Smooth muscle cell (in vitro differentiated cells): ENCODE measurements at regions not wholly inside any gene's neighbourhood (a gene's known extent, or its start where the extent isn't known, plus 50 kb on each side); places are given as distances from the start of the nearest gene placed in this dataset.

Experiments used
- DNase-seq: peaks from one replicate; lab custom pipeline; 2025; ENCODE audit not compliant: unreplicated experiment; lab: John Stamatoyannopoulos, UW
- H2AFZ ChIP-seq: fragments of 200-600 bp; sonication (generic); 2 replicates; pipeline ENCODE4 v1.6.0; 2016; ENCODE audit warnings: antibody characterized with exemption, low read depth, mild to moderate bottlenecking
- H3F3A ChIP-seq: fragments of 200-600 bp; sonication (generic); 2 replicates; pipeline ENCODE4 v1.6.0; 2017; ENCODE audit warnings: antibody characterized with exemption, low read depth
- H3K27ac ChIP-seq: fragments of 200-600 bp; sonication (generic); 2 replicates; pipeline ENCODE4 v1.5.1; 2016; ENCODE audit warnings: low read depth, mild to moderate bottlenecking
- H3K27me3 ChIP-seq: fragments of 200-600 bp; sonication (generic); 2 replicates; pipeline ENCODE4 v1.6.1; 2016; ENCODE audit warnings: low read depth, mild to moderate bottlenecking
- H3K36me3 ChIP-seq: fragments of 200-600 bp; sonication (generic); 2 replicates; pipeline ENCODE4 v1.5.1; 2016; ENCODE audit warnings: low read depth
- H3K4me1 ChIP-seq: fragments of 200-600 bp; sonication (generic); 2 replicates; pipeline ENCODE4 v1.5.1; 2016; ENCODE audit warnings: low read depth
- H3K4me2 ChIP-seq: fragments of 200-600 bp; sonication (generic); 2 replicates; pipeline ENCODE4 v1.6.0; 2016; ENCODE audit warnings: mild to moderate bottlenecking
- H3K4me3 ChIP-seq: fragments of 200-600 bp; sonication (generic); 2 replicates; pipeline ENCODE4 v1.5.1; 2016; ENCODE audit warnings: mild to moderate bottlenecking
- H3K79me2 ChIP-seq: fragments of 200-600 bp; sonication (generic); 2 replicates; pipeline ENCODE4 v1.6.0; 2016; ENCODE audit warnings: low read depth, mild to moderate bottlenecking
- H3K9ac ChIP-seq: fragments of 200-600 bp; sonication (generic); 2 replicates; pipeline ENCODE4 v1.6.0; 2016; ENCODE audit warnings: low read depth
- H3K9me3 ChIP-seq: fragments of 200-600 bp; sonication (generic); replicated peaks from 2 replicates; pipeline ENCODE4 v1.5.1; 2016; ENCODE audit warnings: low read depth
- H4K20me1 ChIP-seq: fragments of 200-600 bp; sonication (generic); 2 replicates; pipeline ENCODE4 v1.6.0; 2016; ENCODE audit warnings: low read depth
- CTCF ChIP-seq: fragments of 200-600 bp; sonication (generic); IDR thresholded peaks from 2 replicates; pipeline ENCODE4 v1.5.1; 2017; ENCODE audit warnings: borderline replicate concordance, mild to moderate bottlenecking, antibody characterized with exemption; ENCODE audit not compliant: insufficient read depth, poor library complexity, severe bottlenecking
- WGBS: methylation state at CpG from one replicate; pipeline ENCODE4 v1.1.7; 2016; ENCODE audit warnings: low lambda C conversion rate; 5-methylcytosine and 5-hydroxymethylcytosine counted together

DNA sequence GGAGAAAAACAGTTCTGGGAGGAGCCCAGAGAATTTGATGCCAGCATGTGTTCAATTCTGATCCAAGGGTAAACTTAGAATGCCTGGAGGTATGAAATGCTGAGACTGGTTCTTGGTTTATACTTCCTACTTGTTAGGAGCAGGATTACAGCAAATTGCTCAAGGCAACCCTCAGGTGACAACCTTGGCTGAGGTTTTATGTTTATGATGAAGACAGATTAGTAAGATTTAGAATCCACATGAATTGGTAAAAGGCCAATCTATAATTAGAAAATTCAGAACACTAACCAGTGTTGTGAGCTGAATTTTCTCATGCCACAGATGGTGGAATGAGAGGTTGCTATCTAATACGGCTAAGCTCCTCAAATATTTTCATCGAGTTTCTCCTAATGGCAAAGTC lies 235.3 kb upstream of the NRIP1 start:
- no peak overlapping the region for H2AFZ ChIP-seq
- no peaks in the 10 kb centered on the region for H3K9me3 ChIP-seq
- H3K27ac ChIP-seq = no peak overlapping the region
- no peak overlapping the region for H3K4me2 ChIP-seq
- no peak for TF ChIP-seq CTCF
- H3K9ac ChIP-seq = no peak overlapping the region
- no peaks in the 10 kb centered on the region for H3F3A ChIP-seq
- WGBS = 85% methylated on average over 2 of the region's 2 CpGs
- no peaks in the 10 kb centered on the region for H3K36me3 ChIP-seq
- no peaks in the 10 kb centered on the region for H4K20me1 ChIP-seq
- no peak overlapping the region for H3K4me3 ChIP-seq
- H3K27me3 ChIP-seq = no peaks in the 10 kb centered on the region
- H3K79me2 ChIP-seq = no peaks in the 10 kb centered on the region
- no peak for DNase-seq
- peaks cover 6% of the 10 kb centered on the region for H3K4me1 ChIP-seq

DNA sequence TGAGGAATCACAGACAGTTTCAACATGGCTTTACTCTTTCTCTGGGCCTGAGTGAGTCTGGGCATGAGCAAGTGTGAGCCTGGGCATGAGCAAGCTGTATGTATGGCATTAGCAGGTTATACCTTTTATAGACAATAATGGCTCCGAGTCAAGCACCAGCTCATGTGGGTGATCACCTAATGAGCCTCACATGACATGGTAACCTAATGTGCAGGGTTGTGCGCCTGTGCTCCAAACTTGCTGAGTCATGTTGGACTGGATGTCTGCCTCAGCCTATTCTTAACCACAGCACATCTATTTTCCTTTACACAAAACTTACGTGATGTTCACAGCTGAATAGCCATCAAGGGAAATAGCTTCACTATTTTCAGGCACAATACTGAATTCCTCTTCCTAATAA lies 236.2 kb upstream of the NRIP1 start:
- no peaks in the 10 kb centered on the region for H3K9me3 ChIP-seq
- no peak for DNase-seq
- H3K79me2 ChIP-seq = no peaks in the 10 kb centered on the region
- WGBS = 81% methylated on average over 3 of the region's 3 CpGs
- no peak overlapping the region for H3K9ac ChIP-seq
- H3K4me1 ChIP-seq = peaks cover 6% of the 10 kb centered on the region
- no peak overlapping the region for H2AFZ ChIP-seq
- H3F3A ChIP-seq = no peaks in the 10 kb centered on the region
- TF ChIP-seq CTCF = no peak
- H3K27me3 ChIP-seq = no peaks in the 10 kb centered on the region
- peak overlapping the region; percentile 59 for H3K27ac ChIP-seq
- H3K4me3 ChIP-seq = no peak overlapping the region
- H4K20me1 ChIP-seq = no peaks in the 10 kb centered on the region
- no peaks in the 10 kb centered on the region for H3K36me3 ChIP-seq
- H3K4me2 ChIP-seq = no peak overlapping the region

- Histone ChIP-seq H3K4me1 (peaks cover 6% of the 10 kb centered on the region), H3K36me3 (no peaks in the 10 kb centered on the region), H2AFZ (peak overlapping the region; percentile 57), H3K9ac (peak overlapping the region; percentile 10), H3K27me3 (no peaks in the 10 kb centered on the region), H4K20me1 (no peaks in the 10 kb centered on the region), H3K9me3 (no peaks in the 10 kb centered on the region), H3F3A (no peaks in the 10 kb centered on the region), H3K4me3 (no peak overlapping the region), H3K27ac (peak overlapping the region; percentile 59), H3K4me2 (no peak overlapping the region), H3K79me2 (no peaks in the 10 kb centered on the region)
- 93% methylated on average over 2 of the region's 2 CpGs for WGBS
- DNase-seq = no peak
- no peak for TF ChIP-seq CTCF
Measured at GRCh38 chr21:15301736-15302135, 236.9 kb upstream of the NRIP1 start.

GRCh38 chr21:15306271-15306670 lies 241.5 kb upstream of the NRIP1 start:
- 86% methylated on average over 2 of the region's 2 CpGs for WGBS
- Histone ChIP-seq H3K27me3 (no peaks in the 10 kb centered on the region), H3K9me3 (no peaks in the 10 kb centered on the region), H3F3A (no peaks in the 10 kb centered on the region), H3K4me2 (no peak overlapping the region), H3K9ac (no peak overlapping the region), H3K36me3 (no peaks in the 10 kb centered on the region), H3K27ac (no peak overlapping the region), H4K20me1 (no peaks in the 10 kb centered on the region), H2AFZ (no peak overlapping the region), H3K4me3 (no peak overlapping the region), H3K4me1 (peaks cover 6% of the 10 kb centered on the region), H3K79me2 (no peaks in the 10 kb centered on the region)
- no peak for TF ChIP-seq CTCF
- no peak for DNase-seq
